Psoas muscle (tissue), 7 donors: ENCODE measurements at regions not wholly inside any gene's neighbourhood (a gene's known extent, or its start where the extent isn't known, plus 50 kb on each side); places are given as distances from the start of the nearest gene placed in this dataset.

Experiments used
- ATAC-seq, 4 donors: fragments of 200-7000 bp; cut with Tn5 transposase; one replicate each; pipeline ENCODE4 v1.9.1; 2020; ENCODE audit warnings: moderate library complexity in 3 of 4, mild to moderate bottlenecking in 2 of 4
- DNase-seq, 2 donors: peaks; one replicate each; pipeline ENCODE4 v3.0.0-alpha.2; 2020
- H3K27ac ChIP-seq: fragments of 200-600 bp; one replicate; pipeline ENCODE4 v1.8.0; 2022
- H3K27me3 ChIP-seq, 3 donors: fragments of 200-600 bp in 1 of 3; one replicate each; pipeline versions ENCODE4 v1.6.1 to v1.8.0; 2013 to 2022; ENCODE audit warnings: low read length in 2 of 3, mild to moderate bottlenecking in 2 of 3, moderate library complexity in 1 of 3; ENCODE audit not compliant: insufficient read depth in 3 of 3
- H3K36me3 ChIP-seq, 2 donors: fragments of 200-600 bp in 1 of 2; one replicate each; pipeline versions ENCODE4 v1.6.1 to v1.8.0; 2013 to 2022; ENCODE audit warnings: low read depth in 1 of 2, mild to moderate bottlenecking in 1 of 2, moderate library complexity in 1 of 2; ENCODE audit not compliant: insufficient read depth in 1 of 2
- H3K4me1 ChIP-seq: fragments of 200-600 bp; one replicate; pipeline ENCODE4 v1.8.0; 2022
- H3K4me3 ChIP-seq: fragments of 200-600 bp; one replicate; pipeline ENCODE4 v1.8.0; 2022; ENCODE audit warnings: mild to moderate bottlenecking
- H3K9me3 ChIP-seq: fragments of 200-600 bp; one replicate; pipeline ENCODE4 v1.8.0; 2022
- WGBS, 3 donors: extraction: QIAGEN DNeasy Blood & Tissue Kit; methylation state at CpG; one replicate each; pipeline versions ENCODE4 v1.1.6 to v1.1.7; 2013; 5-methylcytosine and 5-hydroxymethylcytosine counted together
- intact Hi-C, 2 donors: fragments of 100-400 bp; cut with DNase I; formaldehyde crosslinking; loops; one replicate each; pipeline versions ENCODE4 v1.11.0 to v1.14.2; 2022
- TF ChIP-seq, protein P1 (sequence below): fragments of 200-600 bp; IDR thresholded peaks from one replicate; pipeline ENCODE4 v1.8.0; 2022; ENCODE audit warnings: antibody characterized with exemption
- donor health status: healthy with polysubstance abuse.
- donor health status: DM: no; HTN: no; CAD: no; lungs with moderate emphysema.
- donor health status: Bipolar disorder and iron deficiency.
- donor health status: healthy.
- donor health status: DM: yes; HTN: yes; CAD: no.
- donor health status: DM: no; HTN: no; CAD: no.
- donor health status: DM: yes; HTN: yes; CAD: no.

DNA sequence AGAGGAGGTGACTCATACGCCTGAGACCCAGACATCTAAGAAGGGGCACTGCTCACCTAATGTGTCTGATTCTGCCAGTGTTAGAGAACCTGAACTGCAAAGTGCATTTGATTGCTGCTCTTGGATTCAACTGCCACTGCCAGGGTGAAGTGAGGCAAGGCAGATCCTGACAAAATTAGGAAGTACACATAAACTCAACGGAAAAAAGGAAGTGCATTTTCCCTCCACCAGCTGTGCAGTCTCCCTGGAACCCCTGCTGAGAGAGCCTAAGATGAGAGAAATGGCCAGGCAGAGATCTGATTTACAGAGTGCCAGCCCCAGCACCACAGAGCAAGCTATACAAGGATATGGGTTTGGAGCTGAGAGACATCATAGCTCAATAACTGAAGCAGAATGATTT, 215.3 kb downstream of the SEC23A start:
- H3K27ac ChIP-seq = no peak overlapping the region
- no peak overlapping the region for H3K4me3 ChIP-seq
- intact Hi-C loops = no loop called here
- no peak for DNase-seq
- no peaks in the 10 kb centered on the region for H3K9me3 ChIP-seq
- TF ChIP-seq, protein P1, sequence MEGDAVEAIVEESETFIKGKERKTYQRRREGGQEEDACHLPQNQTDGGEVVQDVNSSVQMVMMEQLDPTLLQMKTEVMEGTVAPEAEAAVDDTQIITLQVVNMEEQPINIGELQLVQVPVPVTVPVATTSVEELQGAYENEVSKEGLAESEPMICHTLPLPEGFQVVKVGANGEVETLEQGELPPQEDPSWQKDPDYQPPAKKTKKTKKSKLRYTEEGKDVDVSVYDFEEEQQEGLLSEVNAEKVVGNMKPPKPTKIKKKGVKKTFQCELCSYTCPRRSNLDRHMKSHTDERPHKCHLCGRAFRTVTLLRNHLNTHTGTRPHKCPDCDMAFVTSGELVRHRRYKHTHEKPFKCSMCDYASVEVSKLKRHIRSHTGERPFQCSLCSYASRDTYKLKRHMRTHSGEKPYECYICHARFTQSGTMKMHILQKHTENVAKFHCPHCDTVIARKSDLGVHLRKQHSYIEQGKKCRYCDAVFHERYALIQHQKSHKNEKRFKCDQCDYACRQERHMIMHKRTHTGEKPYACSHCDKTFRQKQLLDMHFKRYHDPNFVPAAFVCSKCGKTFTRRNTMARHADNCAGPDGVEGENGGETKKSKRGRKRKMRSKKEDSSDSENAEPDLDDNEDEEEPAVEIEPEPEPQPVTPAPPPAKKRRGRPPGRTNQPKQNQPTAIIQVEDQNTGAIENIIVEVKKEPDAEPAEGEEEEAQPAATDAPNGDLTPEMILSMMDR = no peak
- 39 to 48% (median 47%) methylated on average over 2 of the region's 2 CpGs for WGBS, 3 donors
- no peaks in the 10 kb centered on the region for H3K27me3 ChIP-seq
- no peak for ATAC-seq
- no peaks in the 10 kb centered on the region for H3K36me3 ChIP-seq
- no peaks in the 10 kb centered on the region for H3K4me1 ChIP-seq

DNA sequence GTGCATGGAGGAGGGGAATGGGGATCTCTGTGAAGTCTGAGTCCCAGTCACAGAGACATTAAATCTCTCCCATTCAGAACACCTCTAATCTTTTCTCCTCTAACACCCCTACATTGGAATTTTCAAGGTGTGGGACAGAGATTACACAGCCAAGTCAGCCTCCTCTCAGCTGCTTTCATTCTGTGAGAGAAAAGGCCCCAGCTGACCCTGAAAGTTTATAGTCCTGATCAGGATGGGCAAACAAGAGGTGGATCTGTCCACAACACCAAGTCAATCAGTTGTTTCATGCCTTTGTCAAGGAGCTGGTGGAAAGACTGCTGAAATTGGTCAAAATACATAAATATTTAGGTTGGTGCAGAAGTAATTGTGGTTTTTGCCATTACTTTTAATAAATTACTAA, 218.9 kb downstream of the SEC23A start:
- DNase-seq (no peak), ATAC-seq (no peak)
- Histone ChIP-seq H3K4me3 (no peak overlapping the region), H3K9me3 (no peaks in the 10 kb centered on the region), H3K4me1 (no peaks in the 10 kb centered on the region), H3K36me3 (no peaks in the 10 kb centered on the region), H3K27me3 (no peaks in the 10 kb centered on the region), H3K27ac (no peak overlapping the region)
- TF ChIP-seq, protein P1 = no peak
- intact Hi-C loops = loop anchor here in 1 of 2 donors (5.0 kb wide), 1 partner anchor 157 kb away; no protein-coding TSS in a partner anchor

DNA sequence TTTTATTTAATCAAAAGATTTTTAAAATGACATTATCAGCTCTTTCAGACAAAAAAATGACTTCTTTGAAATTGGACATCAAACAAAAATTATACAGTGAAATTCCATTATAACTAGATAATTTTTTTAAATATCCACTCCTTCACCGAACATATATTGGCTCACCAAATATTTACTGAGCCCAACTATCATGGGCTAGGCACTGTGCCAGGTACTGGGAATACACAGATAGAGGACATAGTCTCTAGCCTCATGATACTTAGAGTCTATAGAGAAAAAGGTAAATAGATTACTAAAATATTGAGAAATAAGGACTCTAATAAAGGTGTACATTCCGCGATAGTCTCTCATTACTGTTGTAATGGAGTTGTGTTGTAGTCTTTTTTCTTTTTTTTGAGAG, 219.9 kb downstream of the SEC23A start:
- no peak for ATAC-seq
- intact Hi-C loops = loop anchor here in 1 of 2 donors (5.0 kb wide), 1 partner anchor 156 kb away; no protein-coding TSS in a partner anchor
- H3K36me3 ChIP-seq = no peaks in the 10 kb centered on the region
- no peaks in the 10 kb centered on the region for H3K9me3 ChIP-seq
- H3K4me1 ChIP-seq = no peaks in the 10 kb centered on the region
- no peak overlapping the region for H3K27ac ChIP-seq
- TF ChIP-seq, protein P1 = no peak
- 90 to 94% (median 93%) methylated on average over 3 of the region's 3 CpGs for WGBS, 3 donors
- no peak for DNase-seq
- H3K27me3 ChIP-seq = no peaks in the 10 kb centered on the region
- H3K4me3 ChIP-seq = no peak overlapping the region

DNA sequence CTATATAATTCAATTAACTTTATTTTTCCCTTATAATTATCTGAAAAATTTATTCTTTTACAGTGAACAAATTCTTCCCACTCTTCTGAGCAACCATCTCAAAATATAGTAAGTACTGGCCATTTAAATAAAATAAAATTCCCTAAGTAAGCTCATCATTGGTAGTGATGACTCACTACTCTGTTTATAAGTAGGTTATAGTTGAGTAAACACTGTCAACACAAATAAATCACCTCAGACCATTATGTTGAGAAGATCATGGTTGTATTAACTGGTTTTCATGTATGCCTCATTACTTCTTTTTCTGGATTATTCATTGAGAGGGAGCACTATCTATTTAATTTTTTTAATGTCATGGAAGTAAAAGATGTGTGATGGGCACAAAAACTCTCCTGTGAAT, 220.5 kb downstream of the SEC23A start:
- no peak for ATAC-seq

More for the DNA sequence above, 220.5 kb downstream of the SEC23A start:
- Histone ChIP-seq H3K27ac (no peak overlapping the region), H3K4me3 (no peak overlapping the region), H3K27me3 (no peaks in the 10 kb centered on the region), H3K36me3 (no peaks in the 10 kb centered on the region), H3K9me3 (no peaks in the 10 kb centered on the region), H3K4me1 (no peaks in the 10 kb centered on the region)
- DNase-seq = no peak
- intact Hi-C loops = loop anchor here in 1 of 2 donors (5.0 kb wide), 1 partner anchor 155 kb away; no protein-coding TSS in a partner anchor
- TF ChIP-seq, protein P1 = no peak
